ENCODE measurements at regions not wholly inside any gene's neighbourhood (a gene's known extent, or its start where the extent isn't known, plus 50 kb on each side); places are given as distances from the start of the nearest gene placed in this dataset.

- no peak for TF ChIP-seq POLR2A (IDR thresholded peaks at IDR 0.05)
- TF ChIP-seq, protein P1, sequence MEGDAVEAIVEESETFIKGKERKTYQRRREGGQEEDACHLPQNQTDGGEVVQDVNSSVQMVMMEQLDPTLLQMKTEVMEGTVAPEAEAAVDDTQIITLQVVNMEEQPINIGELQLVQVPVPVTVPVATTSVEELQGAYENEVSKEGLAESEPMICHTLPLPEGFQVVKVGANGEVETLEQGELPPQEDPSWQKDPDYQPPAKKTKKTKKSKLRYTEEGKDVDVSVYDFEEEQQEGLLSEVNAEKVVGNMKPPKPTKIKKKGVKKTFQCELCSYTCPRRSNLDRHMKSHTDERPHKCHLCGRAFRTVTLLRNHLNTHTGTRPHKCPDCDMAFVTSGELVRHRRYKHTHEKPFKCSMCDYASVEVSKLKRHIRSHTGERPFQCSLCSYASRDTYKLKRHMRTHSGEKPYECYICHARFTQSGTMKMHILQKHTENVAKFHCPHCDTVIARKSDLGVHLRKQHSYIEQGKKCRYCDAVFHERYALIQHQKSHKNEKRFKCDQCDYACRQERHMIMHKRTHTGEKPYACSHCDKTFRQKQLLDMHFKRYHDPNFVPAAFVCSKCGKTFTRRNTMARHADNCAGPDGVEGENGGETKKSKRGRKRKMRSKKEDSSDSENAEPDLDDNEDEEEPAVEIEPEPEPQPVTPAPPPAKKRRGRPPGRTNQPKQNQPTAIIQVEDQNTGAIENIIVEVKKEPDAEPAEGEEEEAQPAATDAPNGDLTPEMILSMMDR (IDR thresholded peaks at IDR 0.05): no peak
Measured at GRCh38 chr18:28723506-28723905, 546.6 kb upstream of the CDH2 start.

Data from body of pancreas (tissue), 4 donors.